ENCODE measurements at regions not wholly inside any gene's neighbourhood (a gene's known extent, or its start where the extent isn't known, plus 50 kb on each side); places are given as distances from the start of the nearest gene placed in this dataset.

GRCh38 chr2:6562771-6563170 is 302.9 kb downstream of the CMPK2 start:
- no peak overlapping the region for H3K4me2 ChIP-seq (ENCODE audit: insufficient read depth, low read length)
- H3K4me3 ChIP-seq (ENCODE audit: low read depth in 1 of 2, low read length in 2 of 2) = no peak overlapping the region
- no peak for ATAC-seq (ENCODE audit: insufficient read depth, low read depth)
- no peak for DNase-seq
- no peaks in the 10 kb centered on the region for H3K9me3 ChIP-seq (ENCODE audit: insufficient read depth, low read length, severe bottlenecking)
- no peak overlapping the region for H3K27ac ChIP-seq (ENCODE audit: low read length)
- peaks cover 8% of the 10 kb centered on the region for H3K27me3 ChIP-seq (ENCODE audit: insufficient read depth, low read length, poor library complexity)
- H2AFZ ChIP-seq (ENCODE audit: low read depth, low read length) = no peak overlapping the region
- H3K79me2 ChIP-seq (ENCODE audit: insufficient read depth, low read length) = no peaks in the 10 kb centered on the region
- no peaks in the 10 kb centered on the region for H4K20me1 ChIP-seq (ENCODE audit: insufficient read depth, low read length)
- no peaks in the 10 kb centered on the region for H3K4me1 ChIP-seq (ENCODE audit: insufficient read depth, low read length)
- no peak for TF ChIP-seq CTCF (IDR thresholded peaks at IDR 0.05; ENCODE audit: borderline replicate concordance, extremely low read depth, low read length, poor library complexity, severe bottlenecking)
- TF ChIP-seq EZH2 (IDR thresholded peaks at IDR 0.05; ENCODE audit: borderline replicate concordance, low read depth, low read length, severe bottlenecking) = no peak
- no peak overlapping the region for H3K9ac ChIP-seq (ENCODE audit: low read depth, low read length)
- no peaks in the 10 kb centered on the region for H3K36me3 ChIP-seq (ENCODE audit: insufficient read depth, low read length)

- Histone ChIP-seq H3K4me2 (ENCODE audit: insufficient read depth, low read length) (no peak overlapping the region), H3K4me3 (ENCODE audit: low read depth in 1 of 2, low read length in 2 of 2) (no peak overlapping the region), H3K27ac (ENCODE audit: low read length) (no peak overlapping the region), H3K79me2 (ENCODE audit: insufficient read depth, low read length) (no peaks in the 10 kb centered on the region), H3K4me1 (ENCODE audit: insufficient read depth, low read length) (no peaks in the 10 kb centered on the region), H3K36me3 (ENCODE audit: insufficient read depth, low read length) (no peaks in the 10 kb centered on the region), H3K9ac (ENCODE audit: low read depth, low read length) (no peak overlapping the region), H3K27me3 (ENCODE audit: insufficient read depth, low read length, poor library complexity) (peaks cover 8% of the 10 kb centered on the region), H2AFZ (ENCODE audit: low read depth, low read length) (no peak overlapping the region), H4K20me1 (ENCODE audit: insufficient read depth, low read length) (no peaks in the 10 kb centered on the region), H3K9me3 (ENCODE audit: insufficient read depth, low read length, severe bottlenecking) (no peaks in the 10 kb centered on the region)
- no peak for ATAC-seq (ENCODE audit: insufficient read depth, low read depth)
- DNase-seq = no peak
- TF ChIP-seq EZH2 (IDR thresholded peaks at IDR 0.05; ENCODE audit: borderline replicate concordance, low read depth, low read length, severe bottlenecking) (no peak), CTCF (IDR thresholded peaks at IDR 0.05; ENCODE audit: borderline replicate concordance, extremely low read depth, low read length, poor library complexity, severe bottlenecking) (no peak)
Measured at GRCh38 chr2:6564326-6564725, 301.4 kb downstream of the CMPK2 start.

- H3K27ac ChIP-seq (ENCODE audit: low read length) = no peak overlapping the region
- no peak overlapping the region for H3K4me3 ChIP-seq (ENCODE audit: low read depth in 1 of 2, low read length in 2 of 2)
- H3K4me1 ChIP-seq (ENCODE audit: insufficient read depth, low read length) = no peaks in the 10 kb centered on the region
- DNase-seq (no peak), ATAC-seq (ENCODE audit: insufficient read depth, low read depth) (no peak)
- TF ChIP-seq CTCF (IDR thresholded peaks at IDR 0.05; ENCODE audit: borderline replicate concordance, extremely low read depth, low read length, poor library complexity, severe bottlenecking) = no peak
- TF ChIP-seq EZH2 (IDR thresholded peaks at IDR 0.05; ENCODE audit: borderline replicate concordance, low read depth, low read length, severe bottlenecking) = no peak
- H2AFZ ChIP-seq (ENCODE audit: low read depth, low read length) = no peak overlapping the region
- H3K9ac ChIP-seq (ENCODE audit: low read depth, low read length) = no peak overlapping the region
- H3K27me3 ChIP-seq (ENCODE audit: insufficient read depth, low read length, poor library complexity) = peaks cover 4% of the 10 kb centered on the region
- no peaks in the 10 kb centered on the region for H3K79me2 ChIP-seq (ENCODE audit: insufficient read depth, low read length)
- no peak overlapping the region for H3K4me2 ChIP-seq (ENCODE audit: insufficient read depth, low read length)
- no peaks in the 10 kb centered on the region for H3K9me3 ChIP-seq (ENCODE audit: insufficient read depth, low read length, severe bottlenecking)
- H3K36me3 ChIP-seq (ENCODE audit: insufficient read depth, low read length) = no peaks in the 10 kb centered on the region
- no peaks in the 10 kb centered on the region for H4K20me1 ChIP-seq (ENCODE audit: insufficient read depth, low read length)
Measured at GRCh38 chr2:6574121-6574520, 291.6 kb downstream of the CMPK2 start.

- no peaks in the 10 kb centered on the region for H3K36me3 ChIP-seq (ENCODE audit: insufficient read depth, low read length)
- no peak overlapping the region for H3K4me3 ChIP-seq (ENCODE audit: low read depth in 1 of 2, low read length in 2 of 2)
- no peak for TF ChIP-seq CTCF (IDR thresholded peaks at IDR 0.05; ENCODE audit: borderline replicate concordance, extremely low read depth, low read length, poor library complexity, severe bottlenecking)
- no peak for TF ChIP-seq EZH2 (IDR thresholded peaks at IDR 0.05; ENCODE audit: borderline replicate concordance, low read depth, low read length, severe bottlenecking)
- no peaks in the 10 kb centered on the region for H3K79me2 ChIP-seq (ENCODE audit: insufficient read depth, low read length)
- H3K27me3 ChIP-seq (ENCODE audit: insufficient read depth, low read length, poor library complexity) = peaks cover 4% of the 10 kb centered on the region
- no peaks in the 10 kb centered on the region for H3K4me1 ChIP-seq (ENCODE audit: insufficient read depth, low read length)
- H3K9ac ChIP-seq (ENCODE audit: low read depth, low read length) = no peak overlapping the region
- no peak for ATAC-seq (ENCODE audit: insufficient read depth, low read depth)
- H3K27ac ChIP-seq (ENCODE audit: low read length) = no peak overlapping the region
- no peak for DNase-seq
- H2AFZ ChIP-seq (ENCODE audit: low read depth, low read length) = no peak overlapping the region
- no peaks in the 10 kb centered on the region for H4K20me1 ChIP-seq (ENCODE audit: insufficient read depth, low read length)
- H3K4me2 ChIP-seq (ENCODE audit: insufficient read depth, low read length) = no peak overlapping the region
- no peaks in the 10 kb centered on the region for H3K9me3 ChIP-seq (ENCODE audit: insufficient read depth, low read length, severe bottlenecking)
Measured at GRCh38 chr2:6576302-6576701, 289.4 kb downstream of the CMPK2 start.
